ENCODE measurements at regions not wholly inside any gene's neighbourhood (a gene's known extent, or its start where the extent isn't known, plus 50 kb on each side); places are given as distances from the start of the nearest gene placed in this dataset.

DNA sequence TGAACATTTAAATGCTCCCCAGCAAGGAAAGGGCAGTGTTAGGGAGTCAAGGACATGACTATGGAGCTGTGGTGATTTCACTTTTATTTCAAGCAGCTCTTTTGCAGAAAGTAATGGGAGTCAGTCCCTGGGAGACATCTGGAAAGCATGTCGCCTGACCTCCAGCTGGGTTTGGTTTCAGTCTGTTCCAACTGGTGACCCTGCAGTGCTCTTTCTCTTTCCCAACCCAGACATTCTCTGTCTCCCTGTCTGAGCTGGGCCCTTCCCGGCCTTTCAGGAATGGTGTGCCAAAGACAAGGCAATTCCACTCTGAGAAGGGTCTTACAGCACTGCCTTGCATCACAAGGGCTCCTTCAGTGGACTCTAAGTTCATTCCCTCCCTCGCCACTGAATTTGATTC lies 323.2 kb downstream of the OSR1 start:
- TF ChIP-seq, protein P1, sequence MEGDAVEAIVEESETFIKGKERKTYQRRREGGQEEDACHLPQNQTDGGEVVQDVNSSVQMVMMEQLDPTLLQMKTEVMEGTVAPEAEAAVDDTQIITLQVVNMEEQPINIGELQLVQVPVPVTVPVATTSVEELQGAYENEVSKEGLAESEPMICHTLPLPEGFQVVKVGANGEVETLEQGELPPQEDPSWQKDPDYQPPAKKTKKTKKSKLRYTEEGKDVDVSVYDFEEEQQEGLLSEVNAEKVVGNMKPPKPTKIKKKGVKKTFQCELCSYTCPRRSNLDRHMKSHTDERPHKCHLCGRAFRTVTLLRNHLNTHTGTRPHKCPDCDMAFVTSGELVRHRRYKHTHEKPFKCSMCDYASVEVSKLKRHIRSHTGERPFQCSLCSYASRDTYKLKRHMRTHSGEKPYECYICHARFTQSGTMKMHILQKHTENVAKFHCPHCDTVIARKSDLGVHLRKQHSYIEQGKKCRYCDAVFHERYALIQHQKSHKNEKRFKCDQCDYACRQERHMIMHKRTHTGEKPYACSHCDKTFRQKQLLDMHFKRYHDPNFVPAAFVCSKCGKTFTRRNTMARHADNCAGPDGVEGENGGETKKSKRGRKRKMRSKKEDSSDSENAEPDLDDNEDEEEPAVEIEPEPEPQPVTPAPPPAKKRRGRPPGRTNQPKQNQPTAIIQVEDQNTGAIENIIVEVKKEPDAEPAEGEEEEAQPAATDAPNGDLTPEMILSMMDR (conservative IDR thresholded peaks at IDR 0.05; ENCODE audit: low read length): no peak
- TF ChIP-seq EZH2phosphoT487 (IDR thresholded peaks at IDR 0.05; ENCODE audit: borderline replicate concordance): no peak

All from Loucy (cell line).